OCI-LY3 (cell line): ENCODE measurements at regions not wholly inside any gene's neighbourhood (a gene's known extent, or its start where the extent isn't known, plus 50 kb on each side); places are given as distances from the start of the nearest gene placed in this dataset.

ENCODE experiments used
- EZH2phosphoT487 ChIP-seq: fragments of 200-600 bp; shearing (Covaris generic); IDR thresholded peaks from 2 replicates; pipeline ENCODE4 v1.6.1; 2018; ENCODE audit warnings: antibody characterized with exemption, mixed run types, low read depth
- TF ChIP-seq, protein P1 (sequence below): fragments of 200-600, 300-600 bp; sonication (generic); IDR thresholded peaks from 2 replicates; pipeline ENCODE4 v1.5.1; 2014; ENCODE audit warnings: antibody characterized with exemption, low read length, low read depth

DNA sequence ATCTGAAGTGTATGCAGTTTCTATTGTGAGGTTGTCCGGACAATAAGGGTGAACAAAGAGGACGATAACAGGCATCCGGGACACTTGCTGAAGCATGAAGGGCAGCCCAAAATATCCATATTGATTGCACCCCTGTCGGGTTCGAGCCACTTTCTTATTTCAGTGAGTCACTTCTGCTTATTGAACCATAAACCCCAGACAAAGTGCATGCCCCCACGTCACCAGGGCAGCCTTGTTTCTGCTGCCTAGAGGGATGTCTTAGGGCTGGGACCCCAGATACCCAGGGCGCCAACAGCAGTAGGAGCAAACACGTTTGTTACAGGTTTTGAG is 175.3 kb upstream of the LYZL1 start:
- TF ChIP-seq EZH2phosphoT487 = no peak
- TF ChIP-seq, protein P1, sequence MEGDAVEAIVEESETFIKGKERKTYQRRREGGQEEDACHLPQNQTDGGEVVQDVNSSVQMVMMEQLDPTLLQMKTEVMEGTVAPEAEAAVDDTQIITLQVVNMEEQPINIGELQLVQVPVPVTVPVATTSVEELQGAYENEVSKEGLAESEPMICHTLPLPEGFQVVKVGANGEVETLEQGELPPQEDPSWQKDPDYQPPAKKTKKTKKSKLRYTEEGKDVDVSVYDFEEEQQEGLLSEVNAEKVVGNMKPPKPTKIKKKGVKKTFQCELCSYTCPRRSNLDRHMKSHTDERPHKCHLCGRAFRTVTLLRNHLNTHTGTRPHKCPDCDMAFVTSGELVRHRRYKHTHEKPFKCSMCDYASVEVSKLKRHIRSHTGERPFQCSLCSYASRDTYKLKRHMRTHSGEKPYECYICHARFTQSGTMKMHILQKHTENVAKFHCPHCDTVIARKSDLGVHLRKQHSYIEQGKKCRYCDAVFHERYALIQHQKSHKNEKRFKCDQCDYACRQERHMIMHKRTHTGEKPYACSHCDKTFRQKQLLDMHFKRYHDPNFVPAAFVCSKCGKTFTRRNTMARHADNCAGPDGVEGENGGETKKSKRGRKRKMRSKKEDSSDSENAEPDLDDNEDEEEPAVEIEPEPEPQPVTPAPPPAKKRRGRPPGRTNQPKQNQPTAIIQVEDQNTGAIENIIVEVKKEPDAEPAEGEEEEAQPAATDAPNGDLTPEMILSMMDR = no peak
